GM23338 (cell line): ENCODE measurements at regions not wholly inside any gene's neighbourhood (a gene's known extent, or its start where the extent isn't known, plus 50 kb on each side); places are given as distances from the start of the nearest gene placed in this dataset. TPM values are rescaled to one million over a fixed set of nuclear protein-coding genes. Genes with fewer than 3 reads are reported as not detected.

Experiments
- small RNA-seq: library from RNA; depleted of rRNA; stranded (forward); fragments of <200 nt; gene quantifications from one replicate; pipeline ENCODE3, GENCODE V24; 2014; ENCODE audit warnings: low replicate concordance

Small RNA genes lying in the stretch of these regions (small RNA-seq; reads per million reads assigned to genes)
- not detected for gene RNA5SP234
- gene RNU6-849P = not detected
